DND-41 (cell line): ENCODE measurements at regions not wholly inside any gene's neighbourhood (a gene's known extent, or its start where the extent isn't known, plus 50 kb on each side); places are given as distances from the start of the nearest gene placed in this dataset.

ENCODE experiments used
- ATAC-seq: fragments of 200-7000 bp; cut with Tn5 transposase; 3 replicates; pipeline ENCODE4 v1.9.1; 2021; ENCODE audit warnings: low read depth; ENCODE audit not compliant: insufficient read depth
- DNase-seq: peaks from one replicate; pipeline ENCODE4 v3.0.0-alpha.2; 2020
- H2AFZ ChIP-seq: 2 replicates; pipeline ENCODE4 v1.6.0; 2012; ENCODE audit warnings: low read depth, low read length
- H3K27ac ChIP-seq: 2 replicates; pipeline ENCODE4 v1.5.1; 2012; ENCODE audit warnings: low read length, inconsistent platforms
- H3K27me3 ChIP-seq: fragments of 200-600 bp; sonication (generic); 2 replicates; pipeline ENCODE4 v1.6.0; 2012; ENCODE audit warnings: low read length, mild to moderate bottlenecking, inconsistent platforms; ENCODE audit not compliant: insufficient read depth, poor library complexity
- H3K36me3 ChIP-seq: 2 replicates; pipeline ENCODE4 v1.5.1; 2012; ENCODE audit warnings: low read length, inconsistent platforms; ENCODE audit not compliant: insufficient read depth
- H3K4me1 ChIP-seq: 2 replicates; pipeline ENCODE4 v1.5.1; 2012; ENCODE audit warnings: mild to moderate bottlenecking, low read length; ENCODE audit not compliant: insufficient read depth
- H3K4me2 ChIP-seq: 2 replicates; pipeline ENCODE4 v1.6.0; 2012; ENCODE audit warnings: mild to moderate bottlenecking, moderate library complexity, low read length, inconsistent platforms; ENCODE audit not compliant: insufficient read depth
- H3K4me3 ChIP-seq, 2 experiments: fragments of 200-600 bp in 1 of 2; shearing (Covaris generic) in 1 of 2; 2 replicates each; pipeline ENCODE4 v1.5.1; 2012 to 2016; ENCODE audit warnings: inconsistent platforms in 2 of 2, low read length in 2 of 2, mild to moderate bottlenecking in 2 of 2, low read depth in 1 of 2, moderate library complexity in 1 of 2
- H3K79me2 ChIP-seq: 2 replicates; pipeline ENCODE4 v1.6.0; 2012; ENCODE audit warnings: low read length, inconsistent platforms; ENCODE audit not compliant: insufficient read depth
- H3K9ac ChIP-seq: 2 replicates; pipeline ENCODE4 v1.6.0; 2012; ENCODE audit warnings: low read depth, mild to moderate bottlenecking, inconsistent platforms, low read length, moderate library complexity
- H3K9me3 ChIP-seq: 2 replicates; pipeline ENCODE4 v1.5.1; 2012; ENCODE audit warnings: low read length, moderate library complexity, mild to moderate bottlenecking, inconsistent platforms; ENCODE audit not compliant: insufficient read depth, severe bottlenecking
- H4K20me1 ChIP-seq: 2 replicates; pipeline ENCODE4 v1.6.0; 2012; ENCODE audit warnings: low read length; ENCODE audit not compliant: insufficient read depth
- EZH2 ChIP-seq: IDR thresholded peaks from 3 replicates; pipeline ENCODE4 v1.6.1; 2012; ENCODE audit warnings: borderline replicate concordance, low read depth, mild to moderate bottlenecking, moderate library complexity, low read length, inconsistent platforms; ENCODE audit not compliant: severe bottlenecking
- TF ChIP-seq, protein P1 (sequence below): IDR thresholded peaks from 2 replicates; pipeline ENCODE4 v1.5.1; 2012; ENCODE audit warnings: borderline replicate concordance, low read length, moderate library complexity, mild to moderate bottlenecking; ENCODE audit not compliant: poor library complexity, severe bottlenecking; ENCODE audit errors: extremely low read depth

DNA sequence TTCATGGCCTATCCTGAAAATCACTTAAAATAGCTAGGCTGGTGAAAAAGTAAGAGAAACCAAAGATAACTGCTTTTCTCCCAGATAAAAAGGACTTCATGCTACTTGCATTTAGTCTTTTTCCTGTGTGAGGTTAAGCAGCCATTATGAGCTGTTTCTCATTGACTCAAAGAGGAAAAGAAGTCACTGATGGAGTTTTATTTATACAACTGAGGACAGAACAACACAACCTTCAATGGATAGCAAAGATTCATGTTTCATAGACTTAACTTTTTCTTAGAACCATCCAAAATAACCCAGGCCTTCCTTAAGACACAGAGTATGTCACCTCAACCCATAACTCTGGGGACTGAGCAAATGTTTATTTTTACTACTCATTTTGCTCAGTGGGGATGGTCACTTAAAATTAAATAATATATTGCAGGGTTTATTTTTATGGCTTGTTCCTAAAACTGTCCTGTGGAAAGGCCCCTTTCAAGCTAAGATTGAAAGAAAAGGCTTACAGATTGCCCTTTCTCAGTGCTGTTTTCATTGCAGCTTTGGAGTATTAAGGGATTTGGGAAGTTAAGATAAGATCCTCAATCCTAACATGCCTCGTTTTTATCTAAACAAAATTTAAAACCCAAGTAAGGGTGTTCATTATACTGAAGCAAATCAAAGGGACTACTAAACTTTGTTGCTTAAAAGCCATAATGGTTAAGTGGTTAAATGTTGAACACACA lies 252.6 kb upstream of the MAD2L1 start:
- no peaks in the 10 kb centered on the region for H3K36me3 ChIP-seq
- ATAC-seq (no peak), DNase-seq (no peak)
- H2AFZ ChIP-seq: no peak overlapping the region
- no peaks in the 10 kb centered on the region for H4K20me1 ChIP-seq
- no peak overlapping the region for H3K4me3 ChIP-seq
- no peak overlapping the region for H3K9ac ChIP-seq
- H3K4me2 ChIP-seq: no peak overlapping the region
- H3K79me2 ChIP-seq: no peaks in the 10 kb centered on the region
- no peaks in the 10 kb centered on the region for H3K4me1 ChIP-seq
- H3K9me3 ChIP-seq: no peaks in the 10 kb centered on the region
- no peak for TF ChIP-seq EZH2
- TF ChIP-seq, protein P1, sequence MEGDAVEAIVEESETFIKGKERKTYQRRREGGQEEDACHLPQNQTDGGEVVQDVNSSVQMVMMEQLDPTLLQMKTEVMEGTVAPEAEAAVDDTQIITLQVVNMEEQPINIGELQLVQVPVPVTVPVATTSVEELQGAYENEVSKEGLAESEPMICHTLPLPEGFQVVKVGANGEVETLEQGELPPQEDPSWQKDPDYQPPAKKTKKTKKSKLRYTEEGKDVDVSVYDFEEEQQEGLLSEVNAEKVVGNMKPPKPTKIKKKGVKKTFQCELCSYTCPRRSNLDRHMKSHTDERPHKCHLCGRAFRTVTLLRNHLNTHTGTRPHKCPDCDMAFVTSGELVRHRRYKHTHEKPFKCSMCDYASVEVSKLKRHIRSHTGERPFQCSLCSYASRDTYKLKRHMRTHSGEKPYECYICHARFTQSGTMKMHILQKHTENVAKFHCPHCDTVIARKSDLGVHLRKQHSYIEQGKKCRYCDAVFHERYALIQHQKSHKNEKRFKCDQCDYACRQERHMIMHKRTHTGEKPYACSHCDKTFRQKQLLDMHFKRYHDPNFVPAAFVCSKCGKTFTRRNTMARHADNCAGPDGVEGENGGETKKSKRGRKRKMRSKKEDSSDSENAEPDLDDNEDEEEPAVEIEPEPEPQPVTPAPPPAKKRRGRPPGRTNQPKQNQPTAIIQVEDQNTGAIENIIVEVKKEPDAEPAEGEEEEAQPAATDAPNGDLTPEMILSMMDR: no peak
- H3K27ac ChIP-seq: no peak overlapping the region
- no peaks in the 10 kb centered on the region for H3K27me3 ChIP-seq

DNA sequence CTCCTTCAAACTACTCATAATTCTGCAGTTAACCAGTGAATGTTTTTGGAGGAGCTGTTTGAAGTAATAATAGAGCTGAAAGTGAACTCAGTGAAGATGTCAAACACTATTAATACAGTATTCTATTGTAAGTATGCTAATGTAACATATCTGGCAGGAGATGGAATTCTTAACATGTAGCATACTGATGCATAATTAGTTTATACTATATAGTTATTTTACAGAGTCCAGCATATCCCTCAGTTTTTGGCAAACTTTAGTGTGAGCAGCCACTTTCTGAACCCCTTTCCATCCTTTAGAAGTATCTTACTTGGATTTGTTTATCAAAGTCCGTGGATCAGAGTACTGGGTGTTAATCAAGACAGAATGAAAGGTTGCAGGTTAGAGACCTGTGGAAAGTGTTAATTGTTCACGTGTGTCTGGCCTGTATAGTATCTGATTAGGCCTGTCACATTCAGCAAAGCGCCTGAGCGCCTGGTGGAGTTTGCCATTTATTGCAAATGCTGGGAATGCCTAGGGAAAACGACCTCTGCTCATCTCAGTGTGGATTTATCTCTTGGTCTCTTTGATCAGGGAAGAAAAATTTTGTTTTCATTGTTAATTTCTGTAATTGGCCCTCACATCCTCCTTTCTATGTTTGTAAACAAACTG lies 251.7 kb upstream of the MAD2L1 start:
- H3K27ac ChIP-seq: no peak overlapping the region
- no peak overlapping the region for H2AFZ ChIP-seq
- no peaks in the 10 kb centered on the region for H3K79me2 ChIP-seq
- H4K20me1 ChIP-seq: no peaks in the 10 kb centered on the region
- H3K4me1 ChIP-seq: no peaks in the 10 kb centered on the region
- TF ChIP-seq, protein P1: no peak
- no peak for TF ChIP-seq EZH2
- H3K9me3 ChIP-seq: no peaks in the 10 kb centered on the region
- H3K36me3 ChIP-seq: no peaks in the 10 kb centered on the region
- H3K4me2 ChIP-seq: no peak overlapping the region
- no peaks in the 10 kb centered on the region for H3K27me3 ChIP-seq
- H3K9ac ChIP-seq: no peak overlapping the region
- ATAC-seq: no peak
- DNase-seq: no peak
- H3K4me3 ChIP-seq: no peak overlapping the region

DNA sequence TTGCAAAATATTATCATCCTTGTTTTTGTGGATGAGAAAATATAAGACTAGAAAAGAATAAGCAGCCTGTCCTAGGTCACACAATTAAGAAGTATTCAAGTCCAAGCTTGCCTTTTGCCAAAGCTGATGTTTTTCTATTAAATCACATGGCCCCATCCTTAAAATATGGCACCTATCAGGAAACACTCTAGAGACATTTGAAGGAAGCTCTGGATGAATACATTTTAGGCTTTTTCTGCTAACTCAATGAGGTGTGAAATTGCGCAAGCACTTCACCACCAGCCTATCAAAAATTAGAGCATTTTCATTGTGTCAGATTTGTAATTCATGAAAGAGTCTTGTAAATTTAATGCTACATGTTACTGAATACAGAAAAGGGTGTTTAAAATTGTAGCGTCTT lies 251.1 kb upstream of the MAD2L1 start:
- Histone ChIP-seq H3K36me3 (no peaks in the 10 kb centered on the region), H3K4me1 (no peaks in the 10 kb centered on the region), H2AFZ (no peak overlapping the region), H3K27ac (no peak overlapping the region), H4K20me1 (no peaks in the 10 kb centered on the region), H3K79me2 (no peaks in the 10 kb centered on the region), H3K4me3 (no peak overlapping the region), H3K9ac (no peak overlapping the region), H3K4me2 (no peak overlapping the region), H3K9me3 (no peaks in the 10 kb centered on the region), H3K27me3 (no peaks in the 10 kb centered on the region)
- ATAC-seq: no peak
- DNase-seq: no peak
- TF ChIP-seq EZH2: no peak
- TF ChIP-seq, protein P1: no peak
